ENCODE measurements at regions not wholly inside any gene's neighbourhood (a gene's known extent, or its start where the extent isn't known, plus 50 kb on each side); places are given as distances from the start of the nearest gene placed in this dataset.

- DNase-seq (ENCODE audit: extremely low read depth, low read depth), result no peak
- no peak overlapping the region for H3K4me3 ChIP-seq (replicated peaks; ENCODE audit: low read depth, low read length)
- TF ChIP-seq CTCF (IDR thresholded peaks at IDR 0.05; ENCODE audit: low read depth, low read length, missing control alignments), result no peak
Observed at GRCh38 chr12:127411981-127412380, 855.0 kb upstream of the TMEM132C start.

- no peak overlapping the region for H3K4me3 ChIP-seq (replicated peaks; ENCODE audit: low read depth, low read length)
- no peak for DNase-seq (ENCODE audit: extremely low read depth, low read depth)
- TF ChIP-seq CTCF (IDR thresholded peaks at IDR 0.05; ENCODE audit: low read depth, low read length, missing control alignments), result no peak
Observed at GRCh38 chr12:127412866-127413265, 854.1 kb upstream of the TMEM132C start.

- no peak for TF ChIP-seq CTCF (IDR thresholded peaks at IDR 0.05; ENCODE audit: low read depth, low read length, missing control alignments)
- no peak for DNase-seq (ENCODE audit: extremely low read depth, low read depth)
- no peak overlapping the region for H3K4me3 ChIP-seq (replicated peaks; ENCODE audit: low read depth, low read length)
Observed at GRCh38 chr12:127414186-127414585, 852.8 kb upstream of the TMEM132C start.

GRCh38 chr12:127414636-127415035 lies 852.3 kb upstream of the TMEM132C start:
- no peak for TF ChIP-seq CTCF (IDR thresholded peaks at IDR 0.05; ENCODE audit: low read depth, low read length, missing control alignments)
- no peak for DNase-seq (ENCODE audit: extremely low read depth, low read depth)

GRCh38 chr12:127416796-127417195 lies 850.2 kb upstream of the TMEM132C start:
- no peak for TF ChIP-seq CTCF (IDR thresholded peaks at IDR 0.05; ENCODE audit: low read depth, low read length, missing control alignments)
- no peak overlapping the region for H3K4me3 ChIP-seq (replicated peaks; ENCODE audit: low read depth, low read length)
- no peak for DNase-seq (ENCODE audit: extremely low read depth, low read depth)

More at GRCh38 chr12:127414636-127415035, 852.3 kb upstream of the TMEM132C start:
- no peak overlapping the region for H3K4me3 ChIP-seq (replicated peaks; ENCODE audit: low read depth, low read length)

- no peak overlapping the region for H3K4me3 ChIP-seq (replicated peaks; ENCODE audit: low read depth, low read length)
- TF ChIP-seq CTCF (IDR thresholded peaks at IDR 0.05; ENCODE audit: low read depth, low read length, missing control alignments), result no peak
Observed at GRCh38 chr12:127419111-127419510, 847.9 kb upstream of the TMEM132C start.

GRCh38 chr12:127421614-127422013 lies 845.4 kb upstream of the TMEM132C start:
- H3K4me3 ChIP-seq (replicated peaks; ENCODE audit: low read depth, low read length), result no peak overlapping the region
- DNase-seq (ENCODE audit: extremely low read depth, low read depth), result no peak
- TF ChIP-seq CTCF (IDR thresholded peaks at IDR 0.05; ENCODE audit: low read depth, low read length, missing control alignments), result no peak

More at GRCh38 chr12:127419111-127419510, 847.9 kb upstream of the TMEM132C start:
- no peak for DNase-seq (ENCODE audit: extremely low read depth, low read depth)
